ENCODE measurements at regions not wholly inside any gene's neighbourhood (a gene's known extent, or its start where the extent isn't known, plus 50 kb on each side); places are given as distances from the start of the nearest gene placed in this dataset.

DNA sequence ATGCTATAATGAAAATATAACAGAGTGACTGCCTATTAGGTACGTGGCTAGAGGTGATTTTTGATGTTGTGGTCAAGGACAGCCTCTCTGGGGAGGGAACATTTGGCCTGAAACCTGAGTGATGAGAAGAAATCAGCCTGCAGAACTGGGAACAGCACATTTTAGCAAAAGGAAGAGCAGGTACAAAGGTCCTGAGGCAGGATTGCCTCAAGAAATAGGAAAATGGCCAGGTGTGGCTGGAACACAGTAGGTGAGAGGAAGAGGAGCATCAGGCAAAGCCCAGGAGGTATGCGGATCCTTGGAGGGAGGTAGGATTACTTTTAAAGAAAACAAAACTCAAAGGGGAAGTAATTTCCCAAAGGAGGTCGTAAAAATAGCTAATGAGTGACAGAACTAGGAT, 582.9 kb downstream of the MED13L start:
- TF ChIP-seq, protein P1, sequence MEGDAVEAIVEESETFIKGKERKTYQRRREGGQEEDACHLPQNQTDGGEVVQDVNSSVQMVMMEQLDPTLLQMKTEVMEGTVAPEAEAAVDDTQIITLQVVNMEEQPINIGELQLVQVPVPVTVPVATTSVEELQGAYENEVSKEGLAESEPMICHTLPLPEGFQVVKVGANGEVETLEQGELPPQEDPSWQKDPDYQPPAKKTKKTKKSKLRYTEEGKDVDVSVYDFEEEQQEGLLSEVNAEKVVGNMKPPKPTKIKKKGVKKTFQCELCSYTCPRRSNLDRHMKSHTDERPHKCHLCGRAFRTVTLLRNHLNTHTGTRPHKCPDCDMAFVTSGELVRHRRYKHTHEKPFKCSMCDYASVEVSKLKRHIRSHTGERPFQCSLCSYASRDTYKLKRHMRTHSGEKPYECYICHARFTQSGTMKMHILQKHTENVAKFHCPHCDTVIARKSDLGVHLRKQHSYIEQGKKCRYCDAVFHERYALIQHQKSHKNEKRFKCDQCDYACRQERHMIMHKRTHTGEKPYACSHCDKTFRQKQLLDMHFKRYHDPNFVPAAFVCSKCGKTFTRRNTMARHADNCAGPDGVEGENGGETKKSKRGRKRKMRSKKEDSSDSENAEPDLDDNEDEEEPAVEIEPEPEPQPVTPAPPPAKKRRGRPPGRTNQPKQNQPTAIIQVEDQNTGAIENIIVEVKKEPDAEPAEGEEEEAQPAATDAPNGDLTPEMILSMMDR (IDR thresholded peaks at IDR 0.05): no peak
- H3K27ac ChIP-seq: no peak overlapping the region
- no peaks in the 10 kb centered on the region for H3K9me3 ChIP-seq
- no peak for DNase-seq
- H3K36me3 ChIP-seq: no peaks in the 10 kb centered on the region
- H3K4me1 ChIP-seq: no peaks in the 10 kb centered on the region
- H3K4me3 ChIP-seq: no peak overlapping the region
- intact Hi-C loops (cut with DNase I): no loop called here
- H3K27me3 ChIP-seq: no peaks in the 10 kb centered on the region
- no peak for ATAC-seq

DNA sequence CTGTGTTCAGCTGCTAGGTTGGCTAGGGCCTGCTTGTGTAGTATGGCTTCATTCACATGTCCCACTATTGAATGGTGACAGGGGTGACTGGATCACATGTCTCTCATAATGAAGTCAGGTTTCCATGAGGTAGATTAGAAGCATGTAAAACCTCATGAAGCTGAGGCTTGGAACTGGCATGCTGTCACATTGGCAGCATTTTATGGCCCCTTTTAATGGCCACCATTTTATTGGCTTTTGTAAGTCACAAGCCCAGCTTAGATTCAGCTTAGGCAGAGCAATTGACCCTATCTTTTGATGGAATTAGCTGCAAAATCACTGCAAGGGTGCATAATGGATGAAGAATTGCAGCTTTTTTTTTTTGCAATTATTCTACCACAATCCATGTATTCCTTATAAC, 583.5 kb downstream of the MED13L start:
- ATAC-seq (no peak), DNase-seq (no peak)
- Histone ChIP-seq H3K4me1 (no peaks in the 10 kb centered on the region), H3K36me3 (no peaks in the 10 kb centered on the region), H3K9me3 (no peaks in the 10 kb centered on the region), H3K4me3 (no peak overlapping the region), H3K27me3 (no peaks in the 10 kb centered on the region), H3K27ac (no peak overlapping the region)
- TF ChIP-seq, protein P1 (IDR thresholded peaks at IDR 0.05): no peak
- intact Hi-C loops (cut with DNase I): no loop called here

DNA sequence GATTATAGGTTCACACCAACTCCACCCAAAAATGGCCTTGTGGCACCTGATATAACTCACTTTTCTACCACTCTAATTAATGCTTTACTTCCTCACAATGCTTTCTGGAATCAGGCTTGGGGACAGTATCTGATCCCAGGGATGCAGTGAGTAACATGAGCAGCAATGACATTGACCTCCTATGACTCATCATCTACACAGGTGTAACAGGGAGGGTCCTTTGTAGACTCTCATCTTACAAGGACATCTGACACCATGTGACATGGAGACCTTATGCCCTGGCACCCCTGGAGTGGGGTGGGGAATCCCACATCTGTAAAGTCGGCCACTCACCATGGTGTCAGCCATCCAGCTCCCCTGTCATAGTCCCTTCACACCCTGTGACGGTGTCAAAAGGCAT, 586.4 kb downstream of the MED13L start:
- intact Hi-C loops (cut with DNase I): no loop called here
- ATAC-seq (no peak), DNase-seq (no peak)
- Histone ChIP-seq H3K36me3 (no peaks in the 10 kb centered on the region), H3K4me1 (no peaks in the 10 kb centered on the region), H3K27me3 (no peaks in the 10 kb centered on the region), H3K4me3 (no peak overlapping the region), H3K27ac (no peak overlapping the region), H3K9me3 (no peaks in the 10 kb centered on the region)
- TF ChIP-seq, protein P1 (IDR thresholded peaks at IDR 0.05): no peak

DNA sequence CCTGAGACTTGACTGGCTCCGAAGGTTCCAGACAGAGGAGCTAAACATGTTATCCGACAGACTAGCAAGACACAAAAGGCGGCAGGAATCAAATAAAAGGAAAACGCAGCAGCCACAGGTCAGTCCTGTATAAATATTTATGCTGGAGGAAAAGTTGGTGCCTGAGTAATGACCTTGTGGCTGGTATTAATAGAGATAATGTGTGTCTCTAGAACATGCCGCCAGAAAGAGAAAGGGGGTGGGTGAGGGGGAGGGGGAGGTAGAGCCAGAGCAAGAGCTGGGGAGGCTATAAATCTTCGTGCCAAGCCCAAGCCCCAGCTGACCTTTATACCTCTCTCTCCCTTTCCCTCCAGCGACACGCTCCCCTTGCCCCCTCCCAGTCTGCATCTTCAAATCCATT, 590.4 kb downstream of the MED13L start:
- no peak for DNase-seq
- H3K36me3 ChIP-seq: no peaks in the 10 kb centered on the region
- intact Hi-C loops (cut with DNase I): no loop called here
- H3K27me3 ChIP-seq: no peaks in the 10 kb centered on the region
- H3K4me3 ChIP-seq: no peak overlapping the region
- TF ChIP-seq, protein P1 (IDR thresholded peaks at IDR 0.05): no peak
- ATAC-seq: no peak
- no peaks in the 10 kb centered on the region for H3K4me1 ChIP-seq
- H3K27ac ChIP-seq: no peak overlapping the region
- no peaks in the 10 kb centered on the region for H3K9me3 ChIP-seq

DNA sequence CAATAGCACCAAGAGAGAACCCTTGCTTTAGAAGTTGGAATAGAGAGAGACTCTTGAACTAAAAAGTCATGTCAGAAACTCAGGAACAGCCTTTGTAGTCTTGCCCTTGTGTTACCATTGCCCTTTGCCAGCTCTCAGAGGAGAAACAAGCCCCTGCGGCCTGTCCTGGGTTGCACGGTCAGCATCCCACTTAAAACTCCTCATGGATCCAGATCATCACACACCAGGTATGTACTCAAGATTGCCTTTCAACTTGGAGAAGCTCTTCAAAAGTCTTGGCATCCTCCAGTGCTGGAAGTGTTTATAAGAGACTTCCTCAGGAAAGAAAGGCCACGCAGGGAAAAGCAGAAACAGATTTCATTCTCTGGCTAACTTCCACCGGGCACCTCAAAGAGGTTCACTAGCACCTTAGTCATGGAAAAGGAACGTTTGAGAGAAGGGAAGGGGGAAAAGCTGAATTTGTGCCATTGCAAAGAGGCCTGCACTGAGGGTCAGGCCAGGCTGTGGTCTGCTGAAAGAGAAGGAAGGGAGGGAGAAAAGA, 594.2 kb downstream of the MED13L start:
- H3K36me3 ChIP-seq: no peaks in the 10 kb centered on the region
- H3K27me3 ChIP-seq: no peaks in the 10 kb centered on the region
- TF ChIP-seq, protein P1 (IDR thresholded peaks at IDR 0.05): no peak
- intact Hi-C loops (cut with DNase I): no loop called here
- DNase-seq (no peak), ATAC-seq (peak; percentile 41)
- H3K9me3 ChIP-seq: no peaks in the 10 kb centered on the region
- no peak overlapping the region for H3K4me3 ChIP-seq
- H3K4me1 ChIP-seq: no peaks in the 10 kb centered on the region
- no peak overlapping the region for H3K27ac ChIP-seq

DNA sequence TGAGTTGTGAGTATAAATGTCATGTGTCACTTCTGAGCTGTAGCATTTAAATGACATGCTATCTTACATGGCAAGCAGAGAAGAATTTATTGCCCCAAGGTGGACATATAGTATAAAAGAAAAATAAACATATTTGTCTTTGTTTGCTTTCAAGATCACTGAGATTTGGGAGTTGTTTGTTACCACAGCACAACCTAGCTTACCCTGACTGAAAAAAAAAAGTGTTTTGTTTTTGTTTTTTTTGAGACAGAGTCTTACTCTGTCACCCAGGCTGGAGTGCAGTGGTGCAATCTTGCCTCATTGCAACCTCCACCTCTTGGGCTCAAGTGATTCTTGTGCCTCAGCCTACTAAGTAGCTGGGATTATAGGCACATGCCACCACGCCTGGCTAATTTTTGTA, 596.5 kb downstream of the MED13L start:
- ATAC-seq (no peak), DNase-seq (no peak)
- no peaks in the 10 kb centered on the region for H3K4me1 ChIP-seq
- no peaks in the 10 kb centered on the region for H3K36me3 ChIP-seq
- intact Hi-C loops (cut with DNase I): no loop called here
- H3K9me3 ChIP-seq: no peaks in the 10 kb centered on the region
- no peak overlapping the region for H3K27ac ChIP-seq
- TF ChIP-seq, protein P1 (IDR thresholded peaks at IDR 0.05): no peak
- no peaks in the 10 kb centered on the region for H3K27me3 ChIP-seq
- no peak overlapping the region for H3K4me3 ChIP-seq
